ENCODE measurements at regions not wholly inside any gene's neighbourhood (a gene's known extent, or its start where the extent isn't known, plus 50 kb on each side); places are given as distances from the start of the nearest gene placed in this dataset.

DNA sequence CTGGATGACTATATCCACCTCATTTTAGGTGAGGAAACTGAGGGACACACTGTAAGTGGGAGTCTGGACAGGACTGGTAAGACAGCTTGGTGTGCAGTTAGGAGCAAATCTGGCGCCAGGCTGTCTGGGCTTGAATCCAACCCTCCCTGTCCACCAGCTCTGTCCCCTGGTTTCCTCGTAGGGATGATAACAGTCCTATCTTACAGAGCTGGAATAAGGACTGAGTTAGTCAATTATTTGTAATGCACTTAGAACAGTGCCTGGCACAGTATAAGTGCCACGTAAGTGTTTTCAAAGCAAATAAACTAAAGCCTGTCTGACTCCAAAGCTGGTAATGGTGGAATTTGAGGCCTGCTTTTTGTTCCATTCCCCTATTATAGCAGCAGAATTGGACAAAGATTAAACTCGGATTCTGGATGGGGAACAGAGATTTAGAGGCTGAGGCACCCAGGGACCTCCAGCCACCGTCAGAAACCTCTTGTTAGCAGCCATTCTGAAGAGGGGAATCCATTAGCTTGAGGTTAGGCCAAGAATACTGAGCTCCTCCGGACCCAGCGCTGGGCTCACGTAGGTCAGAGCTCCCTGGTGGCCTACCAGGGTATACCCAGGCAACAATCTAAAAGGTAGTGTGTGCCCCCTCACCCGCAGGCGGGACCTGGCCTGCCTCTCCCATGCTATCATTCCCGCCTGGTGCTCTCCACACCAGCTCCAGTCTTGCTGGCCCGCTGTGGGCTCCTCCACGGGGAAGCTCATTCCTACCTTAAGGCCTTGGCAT is 102.1 kb downstream of the UCHL1 start:
- no peak overlapping the region for H3K4me3 ChIP-seq (replicated peaks; ENCODE audit: low read depth, low read length)
- TF ChIP-seq, protein P1, sequence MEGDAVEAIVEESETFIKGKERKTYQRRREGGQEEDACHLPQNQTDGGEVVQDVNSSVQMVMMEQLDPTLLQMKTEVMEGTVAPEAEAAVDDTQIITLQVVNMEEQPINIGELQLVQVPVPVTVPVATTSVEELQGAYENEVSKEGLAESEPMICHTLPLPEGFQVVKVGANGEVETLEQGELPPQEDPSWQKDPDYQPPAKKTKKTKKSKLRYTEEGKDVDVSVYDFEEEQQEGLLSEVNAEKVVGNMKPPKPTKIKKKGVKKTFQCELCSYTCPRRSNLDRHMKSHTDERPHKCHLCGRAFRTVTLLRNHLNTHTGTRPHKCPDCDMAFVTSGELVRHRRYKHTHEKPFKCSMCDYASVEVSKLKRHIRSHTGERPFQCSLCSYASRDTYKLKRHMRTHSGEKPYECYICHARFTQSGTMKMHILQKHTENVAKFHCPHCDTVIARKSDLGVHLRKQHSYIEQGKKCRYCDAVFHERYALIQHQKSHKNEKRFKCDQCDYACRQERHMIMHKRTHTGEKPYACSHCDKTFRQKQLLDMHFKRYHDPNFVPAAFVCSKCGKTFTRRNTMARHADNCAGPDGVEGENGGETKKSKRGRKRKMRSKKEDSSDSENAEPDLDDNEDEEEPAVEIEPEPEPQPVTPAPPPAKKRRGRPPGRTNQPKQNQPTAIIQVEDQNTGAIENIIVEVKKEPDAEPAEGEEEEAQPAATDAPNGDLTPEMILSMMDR (IDR thresholded peaks at IDR 0.05; ENCODE audit: low read length, missing control alignments) = no peak
- DNase-seq (ENCODE audit: low read depth) = no peak

DNA sequence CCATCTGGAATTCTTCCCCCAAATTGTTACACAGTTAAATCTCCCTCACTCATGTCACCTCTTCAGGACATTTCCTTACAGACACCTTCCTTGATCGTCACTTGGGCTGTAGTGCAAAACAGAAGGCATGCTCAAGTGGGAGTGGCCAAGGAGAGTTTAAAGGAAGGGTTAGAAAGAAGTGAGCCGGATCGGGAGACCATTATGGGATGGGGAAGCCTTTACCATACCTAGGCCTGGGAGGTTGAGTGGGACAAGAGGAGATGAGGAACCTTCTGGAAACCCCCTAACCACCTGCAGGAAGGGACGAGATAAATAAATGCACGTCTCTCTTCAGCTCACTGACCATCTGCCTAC is 102.7 kb downstream of the UCHL1 start:
- TF ChIP-seq, protein P1 (IDR thresholded peaks at IDR 0.05; ENCODE audit: low read length, missing control alignments) = no peak
- DNase-seq (ENCODE audit: low read depth) = no peak

DNA sequence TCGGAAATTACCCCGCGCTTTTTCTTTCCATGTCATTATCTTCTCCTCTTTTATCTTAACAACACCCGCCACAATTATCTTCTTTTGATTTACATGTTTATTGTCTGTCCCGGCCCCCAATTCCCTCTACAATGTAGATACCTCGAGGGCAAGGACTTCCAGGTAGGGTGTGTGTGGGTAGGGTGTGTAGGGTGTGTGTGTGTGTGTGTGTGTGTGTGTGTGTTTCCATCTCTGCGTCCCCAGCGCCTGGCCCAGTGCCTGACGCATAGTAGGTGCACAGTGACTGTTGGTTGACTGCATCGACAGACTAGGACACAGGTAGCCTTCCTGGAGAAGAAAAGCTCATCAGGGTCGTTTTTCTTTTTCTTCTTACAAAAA is 103.1 kb downstream of the UCHL1 start:
- TF ChIP-seq, protein P1 (IDR thresholded peaks at IDR 0.05; ENCODE audit: low read length, missing control alignments) = no peak
- H3K4me3 ChIP-seq (replicated peaks; ENCODE audit: low read depth, low read length) = peak overlapping the region; percentile 58
- DNase-seq (ENCODE audit: low read depth) = no peak

More for the DNA sequence above, 102.7 kb downstream of the UCHL1 start:
- H3K4me3 ChIP-seq (replicated peaks; ENCODE audit: low read depth, low read length) = no peak overlapping the region

DNA sequence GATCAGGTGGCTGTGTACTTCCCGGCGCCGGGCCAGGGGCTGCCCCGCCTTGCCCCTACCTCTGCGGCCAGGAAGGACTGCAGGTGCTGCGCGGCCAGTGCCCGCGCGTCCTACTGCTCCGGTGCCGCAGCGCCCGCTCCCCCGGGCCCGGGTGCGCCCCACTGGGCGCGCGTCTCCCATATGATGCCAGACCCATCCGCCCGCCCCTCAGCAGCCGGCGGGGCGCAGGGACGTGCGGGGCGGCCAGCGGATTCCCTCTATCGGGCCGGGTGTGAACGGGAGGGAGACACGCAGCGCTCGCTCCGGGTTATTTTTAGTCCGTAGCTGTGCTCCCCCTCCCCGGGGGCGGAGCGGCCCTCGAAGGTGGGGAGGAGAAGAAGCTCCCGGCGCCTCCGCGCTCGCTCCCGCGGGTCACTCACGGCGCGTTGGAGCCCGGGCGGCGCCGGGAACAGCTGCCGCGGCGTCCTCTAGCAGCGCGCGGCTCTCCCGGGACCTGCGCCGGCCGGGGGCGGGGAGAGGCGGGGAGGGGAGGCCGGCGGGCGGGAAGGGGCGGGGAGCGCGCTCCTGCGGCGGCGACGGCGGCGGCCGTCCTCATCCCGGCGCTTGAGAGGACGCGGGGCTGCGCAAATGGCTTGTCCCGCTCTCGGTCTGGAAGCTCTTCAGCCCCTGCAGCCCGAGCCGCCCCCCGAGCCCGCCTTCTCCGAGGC is 103.6 kb downstream of the UCHL1 start:
- DNase-seq (ENCODE audit: low read depth) = peak; percentile 35
- peak overlapping the region; percentile 58 for H3K4me3 ChIP-seq (replicated peaks; ENCODE audit: low read depth, low read length)
- TF ChIP-seq, protein P1 (IDR thresholded peaks at IDR 0.05; ENCODE audit: low read length, missing control alignments) = no peak

DNA sequence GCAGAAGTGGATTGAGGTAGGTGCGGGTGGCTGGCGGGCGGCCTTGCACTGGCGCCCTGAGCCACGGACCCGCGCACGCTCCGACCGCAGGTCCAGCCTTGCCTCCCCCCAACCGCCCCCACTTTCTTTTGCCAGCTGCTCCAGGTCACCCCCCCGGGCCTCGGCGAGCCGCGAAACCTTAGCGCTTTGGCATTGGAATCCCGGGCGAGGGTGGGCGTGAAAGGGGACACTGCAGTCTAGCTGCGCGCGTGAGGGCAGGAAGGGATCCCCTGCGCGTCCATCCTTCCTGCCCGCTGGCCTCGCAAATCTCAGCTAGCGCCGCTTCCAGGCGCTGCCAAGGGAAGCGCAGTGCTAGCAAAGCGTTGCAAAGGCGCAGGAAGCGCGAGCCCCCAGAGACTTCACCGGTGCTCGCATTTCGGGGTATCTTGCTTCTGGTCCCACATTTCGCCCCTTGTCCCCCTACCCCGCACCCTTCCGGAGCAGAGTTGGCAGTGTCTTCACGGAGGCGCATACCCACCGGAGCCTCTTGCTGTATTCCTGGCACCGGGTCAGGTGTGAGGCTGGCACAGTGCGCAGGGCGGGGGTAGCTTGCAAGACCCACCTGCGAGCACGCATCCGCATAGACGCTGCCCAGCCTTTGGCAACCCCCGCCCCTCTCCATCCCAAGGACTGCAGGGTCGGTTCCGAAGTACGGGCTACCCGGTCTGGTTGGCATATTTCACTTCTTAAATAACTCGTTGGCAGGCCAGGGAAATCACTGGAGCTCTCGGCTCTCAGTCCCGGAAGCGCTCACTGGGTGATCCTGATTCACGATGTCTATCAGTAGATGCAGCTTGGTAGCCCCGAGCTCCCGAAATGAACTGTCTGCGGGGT is 104.4 kb downstream of the UCHL1 start:
- DNase-seq (ENCODE audit: low read depth) = peak; percentile 24
- TF ChIP-seq, protein P1 (IDR thresholded peaks at IDR 0.05; ENCODE audit: low read length, missing control alignments) = no peak
- H3K4me3 ChIP-seq (replicated peaks; ENCODE audit: low read depth, low read length) = peak overlapping the region; percentile 58

DNA sequence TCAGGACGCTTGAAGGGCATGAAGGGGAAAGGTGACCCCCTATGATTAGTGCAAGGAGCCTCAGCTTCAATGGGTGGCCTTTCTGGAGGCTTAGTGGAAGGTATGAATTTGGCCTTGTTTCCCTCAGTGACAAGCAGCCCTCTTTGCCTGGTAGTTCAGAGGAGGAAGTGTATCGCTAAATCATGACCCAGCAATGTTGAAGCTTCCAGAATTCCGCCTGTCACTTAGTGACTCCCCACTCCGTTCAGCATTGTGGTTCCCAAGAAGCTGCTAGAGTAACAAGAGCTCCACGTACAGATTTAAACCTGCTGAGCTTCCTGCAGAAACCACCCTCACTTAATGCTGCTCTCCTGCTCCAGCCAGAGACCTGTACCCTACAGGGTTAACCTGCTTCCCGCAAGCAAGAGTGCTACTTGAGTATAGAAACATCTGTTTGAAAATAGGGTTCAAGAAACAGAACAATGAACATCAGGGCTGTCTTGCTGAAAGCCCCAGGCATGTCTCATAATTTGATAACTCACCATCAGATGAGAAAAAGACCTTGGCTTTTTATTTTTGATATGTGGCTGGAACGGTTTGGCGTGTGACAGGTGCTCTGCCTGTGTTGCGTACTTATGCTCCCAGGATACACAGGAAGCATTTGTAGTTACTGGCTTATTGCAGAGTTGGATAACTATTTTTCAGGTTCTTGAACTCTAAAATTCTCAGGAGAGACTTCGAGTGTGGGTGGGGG is 105.2 kb downstream of the UCHL1 start:
- no peak for DNase-seq (ENCODE audit: low read depth)
- TF ChIP-seq, protein P1 (IDR thresholded peaks at IDR 0.05; ENCODE audit: low read length, missing control alignments) = no peak
- H3K4me3 ChIP-seq (replicated peaks; ENCODE audit: low read depth, low read length) = peak overlapping the region; percentile 58
